ENCODE measurements at regions not wholly inside any gene's neighbourhood (a gene's known extent, or its start where the extent isn't known, plus 50 kb on each side); places are given as distances from the start of the nearest gene placed in this dataset.

- TF ChIP-seq, protein P1, sequence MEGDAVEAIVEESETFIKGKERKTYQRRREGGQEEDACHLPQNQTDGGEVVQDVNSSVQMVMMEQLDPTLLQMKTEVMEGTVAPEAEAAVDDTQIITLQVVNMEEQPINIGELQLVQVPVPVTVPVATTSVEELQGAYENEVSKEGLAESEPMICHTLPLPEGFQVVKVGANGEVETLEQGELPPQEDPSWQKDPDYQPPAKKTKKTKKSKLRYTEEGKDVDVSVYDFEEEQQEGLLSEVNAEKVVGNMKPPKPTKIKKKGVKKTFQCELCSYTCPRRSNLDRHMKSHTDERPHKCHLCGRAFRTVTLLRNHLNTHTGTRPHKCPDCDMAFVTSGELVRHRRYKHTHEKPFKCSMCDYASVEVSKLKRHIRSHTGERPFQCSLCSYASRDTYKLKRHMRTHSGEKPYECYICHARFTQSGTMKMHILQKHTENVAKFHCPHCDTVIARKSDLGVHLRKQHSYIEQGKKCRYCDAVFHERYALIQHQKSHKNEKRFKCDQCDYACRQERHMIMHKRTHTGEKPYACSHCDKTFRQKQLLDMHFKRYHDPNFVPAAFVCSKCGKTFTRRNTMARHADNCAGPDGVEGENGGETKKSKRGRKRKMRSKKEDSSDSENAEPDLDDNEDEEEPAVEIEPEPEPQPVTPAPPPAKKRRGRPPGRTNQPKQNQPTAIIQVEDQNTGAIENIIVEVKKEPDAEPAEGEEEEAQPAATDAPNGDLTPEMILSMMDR (IDR thresholded peaks at IDR 0.05): no peak
- no peak for TF ChIP-seq EZH2 (IDR thresholded peaks at IDR 0.05; ENCODE audit: borderline replicate concordance, insufficient read depth, low read depth, low read length, poor library complexity, severe bottlenecking)
These were observed 735.4 kb downstream of the LTN1 start for GRCh38 chr21:28257276-28257675.
